ENCODE measurements at regions not wholly inside any gene's neighbourhood (a gene's known extent, or its start where the extent isn't known, plus 50 kb on each side); places are given as distances from the start of the nearest gene placed in this dataset.

DNA sequence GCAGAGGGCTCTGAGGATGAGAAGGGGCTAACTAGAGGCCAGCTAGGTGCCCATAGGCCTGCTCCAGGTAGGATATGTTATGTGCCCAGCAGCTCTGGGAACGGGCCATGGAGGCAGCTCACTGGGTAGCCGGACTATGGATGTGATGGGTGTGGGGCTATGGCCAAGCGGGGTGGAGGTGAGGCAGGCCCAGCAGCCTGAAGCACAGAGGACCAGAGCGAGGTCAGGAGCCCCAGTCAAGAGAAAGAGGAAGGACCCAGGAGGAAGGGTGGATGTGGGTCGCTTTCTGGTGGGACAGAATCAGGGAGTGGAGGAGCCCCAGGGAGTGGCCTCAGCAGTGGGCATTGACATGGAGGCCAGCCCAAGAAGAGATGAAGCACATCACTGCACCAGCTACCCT is 117.9 kb upstream of the MLN start:
- no peak for DNase-seq

DNA sequence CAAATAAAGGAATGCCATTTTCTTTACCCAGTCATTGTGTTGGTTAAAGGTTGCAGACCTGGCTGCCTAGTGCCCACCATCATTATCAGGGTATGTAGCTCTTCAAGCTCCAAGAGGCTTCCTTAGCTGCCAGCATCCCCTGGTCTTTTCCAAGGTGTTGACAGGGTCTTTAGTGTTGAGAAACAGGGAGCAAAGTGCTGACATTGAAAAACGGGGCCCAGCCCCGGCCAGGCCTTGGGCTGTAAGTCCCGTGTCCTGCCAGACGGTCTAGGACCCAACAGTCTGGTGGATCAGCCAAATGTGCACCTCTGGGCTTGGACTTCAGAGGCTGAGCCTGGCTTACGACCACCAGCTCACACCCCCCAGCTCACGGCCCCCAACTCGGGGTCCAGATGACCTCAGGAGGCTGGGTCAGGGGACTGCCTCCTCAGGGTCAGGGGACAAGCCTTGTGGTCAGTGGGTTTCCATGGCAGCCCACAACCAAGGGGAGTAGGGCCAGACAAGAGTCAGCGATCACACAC is 114.4 kb upstream of the MLN start:
- no peak for DNase-seq

DNA sequence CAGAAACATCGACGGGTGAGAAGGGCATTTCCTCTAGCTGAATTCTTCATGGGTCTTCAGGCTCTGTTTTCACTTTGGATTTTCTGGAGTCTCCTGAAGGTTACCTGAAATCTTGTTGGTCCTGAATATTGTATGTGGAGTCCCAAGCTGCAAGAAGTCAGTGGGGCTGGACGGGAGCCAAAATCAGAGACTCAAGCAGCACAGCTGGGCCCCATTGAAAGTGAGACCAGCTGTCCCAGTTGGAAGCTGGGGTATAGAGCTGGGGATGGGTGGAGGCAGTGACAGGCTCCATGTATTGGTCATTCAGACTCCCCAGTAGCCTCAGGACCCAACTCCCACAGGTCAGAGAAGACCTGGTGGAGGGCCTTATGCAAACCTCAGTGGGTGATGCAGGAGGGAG is 111.3 kb upstream of the MLN start:
- DNase-seq: no peak

DNA sequence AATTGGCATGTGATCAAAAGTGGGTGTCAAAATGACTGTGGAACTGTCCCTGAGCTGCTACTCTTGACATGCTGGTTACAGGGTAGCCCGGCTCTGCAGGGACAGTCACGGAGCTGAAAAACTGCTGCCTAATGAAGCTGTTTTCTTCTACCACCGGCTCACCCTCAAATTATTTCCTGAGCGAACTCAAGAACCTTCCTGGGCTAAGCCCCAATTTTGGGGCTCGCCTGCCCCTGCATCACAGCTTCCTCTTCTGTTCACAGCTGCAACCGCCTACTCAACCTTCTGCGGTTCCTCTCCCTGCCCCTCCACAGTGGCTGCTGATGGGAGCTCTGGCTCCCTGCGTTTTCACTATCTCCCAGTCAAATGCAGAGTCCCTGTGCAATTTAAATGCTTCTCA is 110.8 kb upstream of the MLN start:
- DNase-seq: peak; percentile 22 to 39

DNA sequence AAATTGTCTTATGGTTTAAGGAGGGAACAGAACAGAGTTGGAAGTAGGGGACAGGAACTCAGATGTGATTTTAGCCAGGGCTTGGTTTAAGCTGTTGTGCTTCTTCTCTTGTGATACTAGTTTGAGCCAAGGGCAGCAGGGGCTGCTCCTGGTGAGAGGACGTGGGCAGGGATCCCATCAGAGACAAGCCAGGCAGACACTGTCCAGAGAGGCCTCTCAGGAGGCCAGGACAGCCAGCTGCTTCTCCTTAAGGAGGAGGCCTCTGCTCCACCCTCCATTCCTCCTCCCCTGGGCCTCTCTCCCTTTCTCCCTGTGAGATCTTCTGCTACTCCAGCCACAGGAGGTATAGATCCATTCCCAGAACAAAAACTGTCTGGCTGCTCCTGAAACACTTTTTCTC is 108.4 kb upstream of the MLN start:
- DNase-seq: no peak

DNA sequence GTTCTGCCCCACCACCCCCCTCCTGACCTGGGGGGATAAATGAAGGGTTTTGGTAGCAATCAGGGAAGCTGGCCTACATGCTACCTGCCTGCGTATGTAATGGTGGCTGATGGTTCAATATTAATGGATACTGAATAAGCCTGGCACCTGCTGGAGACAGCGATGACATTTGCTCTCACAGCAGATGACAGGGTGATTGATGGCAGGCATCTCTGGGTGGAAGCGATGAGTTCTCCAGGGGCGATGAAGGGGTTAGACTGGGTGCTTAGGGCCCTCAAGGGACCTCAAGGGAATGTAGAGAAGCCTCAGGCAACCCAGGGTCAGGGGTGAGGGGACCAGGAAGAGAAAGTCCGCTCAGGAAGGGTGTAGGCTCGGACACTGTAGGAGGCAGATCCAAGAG is 107.7 kb upstream of the MLN start:
- no peak for DNase-seq

DNA sequence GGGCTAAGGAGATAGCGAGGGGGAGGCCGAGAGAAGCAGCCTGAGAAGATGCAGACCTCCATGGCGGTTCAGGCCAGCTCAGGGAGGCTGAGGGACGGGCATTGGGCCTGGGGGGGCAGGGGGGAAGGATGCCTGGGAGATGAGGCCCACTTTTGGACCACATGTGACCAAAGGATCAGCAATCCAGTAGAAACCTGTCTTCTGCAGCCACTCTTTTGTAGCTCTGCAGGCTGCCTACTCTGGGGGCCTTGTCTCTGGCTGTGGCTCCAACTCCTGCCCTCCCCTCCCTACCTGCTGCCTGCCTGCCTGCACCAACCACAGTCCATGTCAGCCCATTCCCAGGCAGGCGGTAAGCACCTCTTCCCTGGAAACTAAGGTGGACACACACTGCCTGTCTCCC is 106.8 kb upstream of the MLN start:
- no peak for DNase-seq

DNA sequence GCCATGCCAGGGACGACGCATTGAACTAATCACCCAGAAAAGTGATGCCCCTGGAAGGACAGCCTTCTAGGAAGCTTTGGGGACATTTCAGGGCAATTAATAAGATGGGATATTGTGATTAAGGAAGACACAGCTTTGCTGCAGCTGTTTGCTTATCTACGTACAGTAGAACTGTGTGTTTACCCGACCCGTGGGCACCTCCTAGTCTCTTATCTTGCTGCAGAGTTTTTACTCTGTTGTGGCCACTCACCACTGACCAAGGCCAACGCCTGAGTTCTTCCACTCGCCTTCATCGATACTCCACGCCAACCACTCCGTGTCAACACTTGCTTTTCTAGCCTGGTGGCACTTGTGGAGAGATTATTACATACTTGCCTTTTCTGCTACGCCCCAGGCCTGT is 105.9 kb upstream of the MLN start:
- DNase-seq: no peak

DNA sequence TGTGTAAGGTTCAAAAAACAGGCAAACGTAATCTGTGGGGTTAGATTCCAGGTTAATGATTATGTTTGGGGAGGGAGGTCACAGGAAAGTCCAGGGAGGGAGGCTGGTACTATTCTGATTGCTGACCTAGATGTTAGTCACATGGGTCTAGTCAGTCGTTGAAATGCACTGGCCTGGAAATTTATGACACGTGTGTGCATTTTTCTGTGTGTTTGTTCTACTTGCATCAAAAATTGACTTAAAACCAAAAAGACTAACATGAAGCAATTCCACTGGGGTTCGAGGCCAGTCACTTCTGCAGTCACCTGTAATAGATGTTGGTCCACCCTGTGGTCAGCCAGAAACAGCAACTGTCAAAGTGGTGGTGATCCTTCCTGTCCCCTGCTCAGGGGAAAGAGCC is 104.2 kb upstream of the MLN start:
- no peak for DNase-seq

DNA sequence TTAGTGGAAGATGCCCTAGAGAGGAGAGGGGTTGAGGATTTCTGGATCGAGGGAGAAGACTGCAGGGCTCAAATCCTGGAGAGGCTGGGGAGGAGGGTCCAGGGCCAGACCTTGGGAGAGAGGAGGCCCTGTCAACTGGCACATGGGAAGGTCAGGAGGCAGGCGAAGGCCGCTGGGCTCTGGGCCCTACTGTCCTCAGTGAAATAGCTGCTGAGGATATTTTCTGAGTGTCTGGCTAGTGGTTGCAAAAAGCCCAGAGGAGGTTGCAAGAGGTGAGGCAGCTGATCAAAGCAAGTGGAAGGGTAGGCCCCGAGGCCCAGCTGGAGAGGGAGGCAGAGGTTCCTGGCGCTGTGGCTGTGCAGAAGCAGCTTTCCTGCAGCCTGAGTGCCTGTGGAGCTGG is 103.4 kb upstream of the MLN start:
- no peak for DNase-seq

DNA sequence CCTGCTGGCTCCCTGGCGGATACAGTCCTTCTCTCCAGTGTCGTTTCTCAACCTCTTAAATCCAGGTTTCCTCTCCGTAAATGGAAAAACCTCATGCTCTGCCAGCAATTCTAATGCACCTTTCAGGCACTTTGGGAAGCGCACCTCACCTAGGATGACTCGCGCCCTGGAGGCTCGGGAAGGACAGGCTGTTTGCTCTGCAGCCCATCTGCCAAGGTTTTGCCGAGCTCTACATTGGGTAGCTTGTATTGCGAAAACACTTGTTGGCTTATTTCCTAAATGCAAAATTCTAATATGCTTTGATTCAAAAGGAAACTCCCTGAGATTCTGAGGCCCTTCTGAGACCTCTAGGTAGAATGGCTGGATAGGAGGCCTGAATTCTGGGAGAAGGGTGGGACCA is 102.6 kb upstream of the MLN start:
- no peak for DNase-seq

DNA sequence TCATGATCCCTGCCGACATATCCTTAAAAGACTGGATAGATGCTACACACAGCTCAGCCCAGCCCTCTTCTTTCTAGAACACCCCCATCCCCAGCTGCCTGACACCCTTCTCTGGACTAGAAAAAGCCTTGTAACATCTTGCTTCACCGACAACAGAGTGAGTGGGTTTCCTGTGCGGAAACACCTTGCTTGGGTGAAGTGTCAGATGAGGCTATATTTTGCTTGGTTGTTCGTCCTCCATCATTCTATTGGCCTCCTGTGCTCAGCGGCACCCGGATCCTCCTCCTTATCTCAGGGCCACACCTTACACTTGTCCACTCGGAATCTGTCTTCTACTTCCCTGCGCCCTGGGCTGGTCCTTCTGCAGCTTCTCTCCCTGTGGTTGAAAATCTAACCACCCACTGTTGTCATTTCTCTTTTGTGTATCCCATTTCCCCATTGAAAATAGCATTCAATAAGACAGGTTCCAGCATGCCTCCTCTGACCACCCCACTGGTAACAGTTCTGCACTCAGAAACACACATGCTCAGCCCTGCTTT is 101.3 kb upstream of the MLN start:
- DNase-seq: no peak

DNA sequence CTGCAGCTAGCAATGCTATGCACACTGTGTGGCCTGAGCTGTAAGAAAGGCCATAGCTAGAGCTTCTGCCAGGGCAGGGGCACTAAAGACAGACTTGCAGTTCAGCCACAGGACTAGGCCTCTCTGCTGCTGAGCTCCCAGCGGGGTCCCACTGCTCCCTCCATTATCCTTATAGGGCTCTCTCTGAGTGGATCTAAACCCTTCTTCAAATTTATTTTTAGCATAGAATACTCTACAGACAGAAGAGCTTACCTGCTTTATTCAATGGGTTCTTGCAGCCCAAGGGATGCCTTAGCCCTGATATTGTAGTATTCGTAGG is 100.9 kb upstream of the MLN start:
- no peak for DNase-seq

DNA sequence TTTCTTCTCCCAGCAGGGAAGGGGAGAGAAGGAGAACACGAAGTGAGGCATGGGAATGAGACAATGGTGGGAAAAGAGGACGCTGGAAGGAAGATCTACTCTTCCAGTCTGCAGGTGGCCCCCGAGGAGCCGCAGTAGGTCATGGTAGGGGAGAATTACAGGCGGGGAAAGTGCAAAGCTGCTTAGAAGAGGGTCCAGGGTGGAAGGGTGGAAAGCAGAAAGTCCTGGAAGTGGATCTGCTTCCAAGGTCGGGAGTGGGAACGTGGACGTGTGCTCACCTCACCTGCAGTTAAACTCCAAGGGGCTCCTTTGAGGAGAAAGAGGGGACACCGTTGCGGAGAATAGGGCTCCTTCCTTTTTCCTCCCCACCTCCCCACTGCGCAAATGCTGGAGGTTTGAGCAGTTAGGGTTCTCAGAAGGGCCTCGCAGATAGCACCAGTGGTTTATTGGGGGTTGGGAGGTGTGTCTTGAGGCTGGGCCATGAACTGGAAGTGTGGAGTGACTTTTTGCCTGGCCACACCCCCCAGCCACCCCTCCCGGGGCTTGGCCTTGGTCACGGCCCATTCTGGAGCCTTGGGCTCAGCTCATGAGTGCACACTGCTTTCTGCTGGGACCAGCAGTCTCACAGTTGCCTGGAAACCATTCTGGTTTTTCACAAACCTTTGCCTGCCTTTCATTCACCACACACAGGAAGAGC is 100.4 kb upstream of the MLN start:
- peak; percentile 56 to 66 for DNase-seq

DNA sequence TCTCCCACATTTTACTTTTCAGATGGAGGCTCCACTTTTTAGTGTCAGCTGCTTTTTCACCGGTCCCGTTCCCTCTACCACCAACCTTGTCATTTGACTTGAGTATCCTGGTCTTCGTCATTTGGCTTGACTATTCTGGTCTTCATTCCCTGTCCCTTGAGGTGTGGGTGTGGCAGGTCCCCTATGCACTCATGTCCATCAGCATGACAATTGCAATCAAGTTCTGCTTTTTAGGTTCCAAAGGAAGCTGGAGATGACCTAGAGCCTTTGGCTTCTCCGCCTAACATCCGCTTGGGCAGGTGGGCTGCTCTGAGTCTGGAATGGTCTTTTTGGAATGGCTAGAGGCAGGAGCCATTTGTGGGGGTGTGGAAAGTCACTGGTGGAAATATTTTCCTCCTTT is 99.8 kb upstream of the MLN start:
- no peak for DNase-seq

DNA sequence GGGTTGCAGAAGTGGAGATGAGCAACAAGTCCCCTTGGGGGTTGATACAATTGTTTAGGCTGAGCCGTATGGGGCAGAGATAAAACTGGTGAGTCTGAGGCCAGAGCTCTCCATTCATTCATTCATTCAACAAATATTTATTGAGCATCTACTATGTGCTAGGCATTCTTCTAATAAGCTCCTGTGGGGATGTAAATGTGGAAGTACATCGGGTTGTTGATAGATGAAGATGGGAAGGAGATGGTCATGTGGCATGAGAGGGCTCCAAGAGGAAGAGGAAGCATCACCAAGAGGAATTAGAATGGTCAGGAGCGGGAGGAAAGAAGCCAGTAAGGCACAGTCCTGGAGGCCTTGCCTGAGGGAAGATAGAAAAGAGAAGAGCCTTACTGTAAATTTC is 98.7 kb upstream of the MLN start:
- no peak for DNase-seq

DNA sequence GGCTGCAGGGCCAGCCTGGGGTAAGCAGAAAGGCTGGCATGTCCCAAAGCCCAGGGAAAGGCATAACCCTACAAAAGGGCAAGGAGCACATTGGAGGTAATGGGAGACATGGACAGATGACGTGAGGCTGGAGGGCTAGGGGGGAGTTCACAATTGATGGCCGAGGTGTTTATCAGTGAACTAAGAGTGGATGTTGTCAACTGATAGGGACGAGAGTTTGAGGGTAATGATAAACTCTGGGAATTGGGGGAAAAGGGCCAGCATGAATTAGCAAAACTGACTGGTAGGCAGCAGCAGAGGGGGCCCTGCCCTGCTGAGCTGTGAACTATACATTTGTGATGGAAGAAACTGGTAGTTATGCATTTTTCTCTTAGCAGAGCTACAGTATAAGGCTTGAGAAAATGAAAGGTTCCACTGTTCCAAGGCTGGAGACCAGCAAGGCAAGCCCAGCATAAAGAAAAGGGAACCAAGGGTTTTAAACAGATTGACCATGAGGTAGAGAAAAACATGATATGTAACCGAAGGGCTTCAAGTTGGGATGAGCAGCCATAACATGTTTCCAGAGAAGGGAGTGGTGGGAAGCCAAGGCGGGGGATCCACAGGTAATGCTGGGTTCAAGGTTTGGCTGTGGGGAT is 98.1 kb upstream of the MLN start:
- DNase-seq: no peak

DNA sequence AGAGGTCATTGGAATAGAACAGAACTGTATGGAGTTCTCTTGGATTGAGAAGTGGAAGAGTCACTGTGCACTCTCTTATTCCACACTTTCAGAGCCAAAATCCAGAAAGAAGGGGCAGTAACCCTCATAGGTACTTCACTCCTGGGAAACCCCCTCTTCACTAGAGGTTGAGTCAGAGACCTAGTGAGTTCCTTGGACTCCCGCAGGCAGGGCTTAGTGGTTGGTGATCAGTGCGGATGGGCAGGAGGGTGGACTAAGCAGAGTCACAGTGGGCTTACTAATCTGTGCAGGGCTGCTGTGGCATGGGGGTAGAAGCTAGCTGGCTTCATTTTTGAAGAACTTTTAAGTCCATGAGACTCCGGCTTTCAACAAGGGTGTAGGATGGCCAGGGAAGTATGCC is 95.0 kb upstream of the MLN start:
- DNase-seq: no peak

DNA sequence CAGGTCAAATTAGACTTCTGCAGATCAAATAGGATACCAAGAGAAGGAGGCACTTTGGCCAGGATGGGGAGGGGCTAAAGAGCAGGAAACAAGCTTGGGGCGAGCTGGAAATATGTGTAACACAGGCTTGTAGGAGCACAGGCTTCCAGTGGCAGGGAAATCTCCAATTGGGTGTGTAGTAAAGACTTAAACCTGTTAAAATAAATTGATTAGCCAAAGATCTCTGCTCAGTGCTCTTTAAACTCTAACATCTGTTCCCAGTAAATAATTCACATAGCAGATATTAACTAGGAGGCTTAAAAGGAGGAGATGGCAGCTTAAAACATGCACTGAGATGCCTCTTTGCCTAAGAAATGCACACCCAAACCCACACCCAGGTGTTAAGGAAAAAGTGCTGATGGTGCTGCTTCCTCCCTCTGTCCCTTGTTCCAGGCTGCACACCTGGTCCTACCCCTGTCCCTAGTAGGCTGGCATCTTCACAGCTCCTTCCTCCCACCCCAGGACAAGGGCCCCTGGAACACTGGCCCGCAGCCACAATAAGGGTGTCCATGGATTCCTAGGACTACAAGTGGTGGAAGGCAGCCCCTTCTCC is 93.5 kb upstream of the MLN start:
- DNase-seq: no peak

DNA sequence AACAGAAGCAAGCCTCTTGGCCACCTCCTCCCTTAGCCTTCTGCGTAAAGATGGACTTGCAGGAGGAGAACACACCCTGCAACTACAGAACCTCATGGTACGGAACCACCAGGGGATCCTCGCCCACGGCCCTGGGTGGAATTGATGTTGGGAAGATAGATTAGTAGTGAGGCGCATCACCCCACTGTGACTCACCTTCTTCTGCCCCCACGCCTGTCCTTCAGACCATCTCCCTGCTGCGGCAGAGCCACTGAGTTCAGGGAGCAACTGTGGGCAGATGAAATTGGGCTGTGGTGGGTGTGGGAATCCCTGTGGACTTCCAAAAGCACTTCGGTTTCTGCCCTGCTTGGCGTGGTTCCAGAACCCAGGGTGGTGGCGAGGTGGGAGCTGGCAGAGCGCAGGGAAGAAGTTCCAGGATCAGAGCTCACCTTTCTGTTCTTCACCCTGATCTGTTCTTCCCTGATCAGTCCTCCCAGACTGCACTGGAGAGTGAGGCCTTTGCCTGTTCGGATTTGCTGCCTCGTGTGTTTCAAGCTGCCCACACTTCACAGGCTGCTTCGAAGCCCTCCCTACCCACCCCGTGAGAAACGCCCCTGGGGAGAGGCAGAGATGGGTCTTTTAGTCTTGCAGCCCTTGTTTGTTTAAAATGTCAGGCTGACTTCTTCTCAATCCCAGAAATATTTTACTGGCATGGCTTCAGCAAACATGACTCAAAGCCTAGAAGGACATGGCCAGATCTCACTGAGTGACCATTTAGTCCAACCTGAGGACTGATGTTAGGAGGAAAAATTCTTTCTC is 92.8 kb upstream of the MLN start:
- DNase-seq: peak in 1 of 2 experiments; percentile 24

DNA sequence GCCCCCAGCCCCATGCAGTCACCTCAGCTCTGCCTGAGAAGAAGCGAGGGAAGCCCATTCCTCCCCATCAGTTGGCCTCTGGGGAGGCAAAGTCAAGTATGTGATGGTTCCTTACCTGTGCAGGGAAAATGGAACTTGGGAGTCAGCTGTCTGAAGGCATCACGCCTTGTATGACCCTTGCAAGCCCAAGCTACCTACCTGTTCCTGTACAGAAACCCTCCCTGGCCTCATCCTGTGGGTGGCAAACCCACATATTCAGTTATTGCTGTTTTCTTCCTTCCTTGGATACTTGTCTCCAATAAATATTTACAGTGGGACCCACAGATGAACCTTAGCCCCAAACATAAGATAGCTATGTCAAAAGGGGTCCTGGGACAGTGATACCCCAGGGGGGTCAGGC is 92.2 kb upstream of the MLN start:
- DNase-seq: no peak

DNA sequence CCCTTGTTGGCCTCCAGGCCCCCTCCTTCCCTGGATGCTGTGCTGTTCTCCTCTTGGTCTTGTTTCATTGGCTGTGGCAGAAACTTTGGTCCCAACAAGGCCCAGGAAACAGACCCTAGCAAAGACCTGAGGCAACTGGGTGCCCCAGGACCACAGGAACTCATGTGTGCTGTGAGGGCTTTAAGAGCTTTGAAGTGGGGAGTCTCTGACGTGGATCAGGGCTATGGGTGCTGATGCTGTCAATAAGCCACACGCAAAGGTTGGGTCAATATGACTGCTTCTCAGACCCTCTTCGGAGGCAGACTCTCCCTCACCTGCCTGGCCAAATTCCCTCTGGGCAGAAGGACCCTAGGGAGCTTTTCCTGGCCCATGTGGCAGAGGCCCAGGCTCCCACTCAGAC is 91.5 kb upstream of the MLN start:
- DNase-seq: no peak

DNA sequence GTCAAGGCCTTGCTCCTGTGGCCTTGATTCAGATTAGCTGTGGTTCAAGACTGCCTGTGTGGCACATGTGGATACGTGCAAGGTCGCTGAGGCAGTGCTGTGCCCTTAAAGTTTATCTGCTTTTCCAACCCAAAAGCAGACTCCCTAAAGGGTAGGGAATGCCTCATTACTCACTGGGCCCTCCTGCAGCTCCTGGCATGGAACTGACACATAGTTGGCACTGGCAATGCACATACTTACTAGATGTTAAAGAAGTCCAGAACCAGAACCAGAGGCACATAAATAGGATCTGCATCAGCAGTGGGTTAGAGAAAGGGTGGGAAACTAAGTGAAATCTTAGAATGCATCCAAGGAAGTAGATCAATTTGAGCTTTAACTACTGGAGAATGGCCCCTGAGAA is 90.6 kb upstream of the MLN start:
- no peak for DNase-seq
